H9 (cell line): ENCODE measurements at regions not wholly inside any gene's neighbourhood (a gene's known extent, or its start where the extent isn't known, plus 50 kb on each side); places are given as distances from the start of the nearest gene placed in this dataset.

Experiments
- DNase-seq: peaks from one replicate; pipeline ENCODE4 v3.0.0-alpha.2; 2017
- H2AFZ ChIP-seq: one replicate; pipeline ENCODE4 v1.6.1; 2013; ENCODE audit warnings: mild to moderate bottlenecking, low read length, control low read depth, moderate library complexity
- H2AK5ac ChIP-seq: 2 replicates; pipeline ENCODE4 v1.6.1; 2013; ENCODE audit warnings: low read length, control low read depth, mixed read lengths; ENCODE audit not compliant: insufficient read length
- H2BK120ac ChIP-seq: one replicate; pipeline ENCODE4 v1.6.1; 2013; ENCODE audit warnings: low read depth, mild to moderate bottlenecking, low read length, control low read depth, inconsistent platforms; ENCODE audit not compliant: poor library complexity, severe bottlenecking
- H2BK12ac ChIP-seq: 2 replicates; pipeline ENCODE4 v1.6.1; 2013; ENCODE audit warnings: low read length, control low read depth, mixed read lengths, low read depth; ENCODE audit not compliant: insufficient read length
- H2BK15ac ChIP-seq: 2 replicates; pipeline ENCODE4 v1.6.1; 2013; ENCODE audit warnings: low read depth, low read length, control low read depth
- H2BK20ac ChIP-seq: one replicate; pipeline ENCODE4 v1.6.1; 2013; ENCODE audit warnings: low read depth, mild to moderate bottlenecking, low read length, control low read depth, inconsistent platforms; ENCODE audit not compliant: poor library complexity, severe bottlenecking
- H2BK5ac ChIP-seq: 2 replicates; pipeline ENCODE4 v1.6.1; 2013; ENCODE audit warnings: low read length, control low read depth, mixed read lengths; ENCODE audit not compliant: insufficient read length
- H3K14ac ChIP-seq: 2 replicates; pipeline ENCODE4 v1.6.1; 2013; ENCODE audit warnings: low read length, control low read depth; ENCODE audit not compliant: insufficient read depth
- H3K18ac ChIP-seq: 2 replicates; pipeline ENCODE4 v1.6.1; 2013; ENCODE audit warnings: low read depth, mild to moderate bottlenecking, mixed read lengths, low read length, control low read depth; ENCODE audit not compliant: insufficient read length
- H3K23ac ChIP-seq: 2 replicates; pipeline ENCODE4 v1.6.1; 2013; ENCODE audit warnings: low read length, control low read depth, mixed read lengths, low read depth; ENCODE audit not compliant: insufficient read length
- H3K23me2 ChIP-seq: 2 replicates; pipeline ENCODE4 v1.6.1; 2013; ENCODE audit warnings: low read depth, mild to moderate bottlenecking, mixed read lengths, low read length, control low read depth; ENCODE audit not compliant: insufficient read length, poor library complexity, severe bottlenecking
- H3K27ac ChIP-seq: 2 replicates; pipeline ENCODE4 v1.5.1; 2013; ENCODE audit warnings: low read length, control low read depth, mixed read lengths, low read depth; ENCODE audit not compliant: insufficient read length
- H3K27me3 ChIP-seq: 2 replicates; pipeline ENCODE4 v1.6.1; 2013; ENCODE audit warnings: low read length, control low read depth, inconsistent platforms; ENCODE audit not compliant: insufficient read depth
- H3K4ac ChIP-seq: 2 replicates; pipeline ENCODE4 v1.6.1; 2013; ENCODE audit warnings: low read depth, mild to moderate bottlenecking, control low read depth, inconsistent platforms, low read length, moderate library complexity
- H3K4me1 ChIP-seq: 2 replicates; pipeline ENCODE4 v1.6.1; 2013; ENCODE audit warnings: low read length, control low read depth, inconsistent platforms; ENCODE audit not compliant: insufficient read depth
- H3K4me2 ChIP-seq: 2 replicates; pipeline ENCODE4 v1.6.1; 2013; ENCODE audit warnings: low read length, control low read depth, mixed read lengths; ENCODE audit not compliant: insufficient read length, insufficient read depth
- H3K56ac ChIP-seq: 2 replicates; pipeline ENCODE4 v1.6.1; 2013; ENCODE audit warnings: low read depth, mild to moderate bottlenecking, mixed read lengths, low read length, control low read depth; ENCODE audit not compliant: insufficient read length
- H3K79me1 ChIP-seq: 2 replicates; pipeline ENCODE4 v1.6.1; 2013; ENCODE audit warnings: low read depth, mild to moderate bottlenecking, moderate library complexity, low read length, control low read depth, inconsistent platforms; ENCODE audit not compliant: insufficient read depth, poor library complexity, severe bottlenecking
- H3K79me2 ChIP-seq: 2 replicates; pipeline ENCODE4 v1.6.1; 2013; ENCODE audit warnings: low read length, control low read depth, inconsistent platforms; ENCODE audit not compliant: insufficient read depth
- H3K9ac ChIP-seq: 2 replicates; pipeline ENCODE4 v1.6.1; 2013; ENCODE audit warnings: low read length, control low read depth, mixed read lengths; ENCODE audit not compliant: insufficient read length; ENCODE audit errors: extremely low read depth
- H3K9me3 ChIP-seq: one replicate; pipeline ENCODE4 v1.6.1; 2013; ENCODE audit warnings: low read depth, low read length, inconsistent platforms; ENCODE audit not compliant: control insufficient read depth
- H3T11ph ChIP-seq: one replicate; pipeline ENCODE4 v1.6.1; 2013; ENCODE audit warnings: mild to moderate bottlenecking, low read length, control low read depth, inconsistent platforms
- H4K20me1 ChIP-seq: one replicate; pipeline ENCODE4 v1.6.1; 2013; ENCODE audit not compliant: control insufficient read depth, insufficient read length, insufficient read depth
- H4K5ac ChIP-seq: 2 replicates; pipeline ENCODE4 v1.6.1; 2013; ENCODE audit warnings: low read depth, mild to moderate bottlenecking, mixed read lengths, low read length, control low read depth; ENCODE audit not compliant: insufficient read length
- H4K8ac ChIP-seq: replicated peaks from 2 replicates; pipeline ENCODE4 v1.6.1; 2013; ENCODE audit warnings: low read length, control low read depth, mixed read lengths, low read depth; ENCODE audit not compliant: insufficient read length
- H4K91ac ChIP-seq: 2 replicates; pipeline ENCODE4 v1.6.1; 2013; ENCODE audit warnings: low read depth, mild to moderate bottlenecking, moderate library complexity, mixed read lengths, low read length, control low read depth; ENCODE audit not compliant: insufficient read length
- H3K27ac Mint-ChIP-seq, 3 experiments: 2 replicates in 2 of 3; 3 replicates in 1 of 3; pipeline ENCODE4 v1.8.0; 2020 to 2021; ENCODE audit warnings: mixed read lengths in 3 of 3, mild to moderate bottlenecking in 1 of 3, moderate library complexity in 1 of 3
- H3K27me3 Mint-ChIP-seq: 2 replicates; pipeline ENCODE4 v1.8.0; 2021; ENCODE audit warnings: low read depth, mild to moderate bottlenecking, moderate library complexity, mixed read lengths
- H3K36me3 Mint-ChIP-seq, 3 experiments: 2 replicates in 2 of 3; 3 replicates in 1 of 3; pipeline ENCODE4 v1.8.0; 2020 to 2021; ENCODE audit warnings: low read depth in 3 of 3, mixed read lengths in 3 of 3; ENCODE audit not compliant: insufficient read depth in 1 of 3
- H3K4me1 Mint-ChIP-seq, 2 experiments: 2 replicates each; pipeline ENCODE4 v1.8.0; 2020; ENCODE audit warnings: mixed read lengths in 2 of 2
- H3K4me3 Mint-ChIP-seq, 2 experiments: 2 replicates in 1 of 2; 3 replicates in 1 of 2; pipeline ENCODE4 v1.8.0; 2020 to 2021; ENCODE audit warnings: mild to moderate bottlenecking in 2 of 2, mixed read lengths in 2 of 2, moderate library complexity in 1 of 2
- H3K9me3 Mint-ChIP-seq, 2 experiments: 2 replicates in 1 of 2; 3 replicates in 1 of 2; pipeline ENCODE4 v1.8.0; 2020; ENCODE audit warnings: mild to moderate bottlenecking in 2 of 2, mixed read lengths in 2 of 2, moderate library complexity in 1 of 2
- WGBS: extraction: QIAGEN DNeasy Blood & Tissue Kit; methylation state at CpG from one replicate; pipeline ENCODE4 v1.1.7; 2013; ENCODE audit warnings: missing lambda C conversion rate, low lambda C conversion rate, mixed read lengths; ENCODE audit not compliant: insufficient read length; ENCODE audit errors: extremely low coverage; 5-methylcytosine and 5-hydroxymethylcytosine counted together
- TF ChIP-seq, protein P1 (sequence below): fragments of 200-600 bp; sonication (generic); conservative IDR thresholded peaks from 3 replicates; pipeline ENCODE4 v1.8.0; 2021; ENCODE audit warnings: antibody characterized with exemption, mild to moderate bottlenecking

DNA sequence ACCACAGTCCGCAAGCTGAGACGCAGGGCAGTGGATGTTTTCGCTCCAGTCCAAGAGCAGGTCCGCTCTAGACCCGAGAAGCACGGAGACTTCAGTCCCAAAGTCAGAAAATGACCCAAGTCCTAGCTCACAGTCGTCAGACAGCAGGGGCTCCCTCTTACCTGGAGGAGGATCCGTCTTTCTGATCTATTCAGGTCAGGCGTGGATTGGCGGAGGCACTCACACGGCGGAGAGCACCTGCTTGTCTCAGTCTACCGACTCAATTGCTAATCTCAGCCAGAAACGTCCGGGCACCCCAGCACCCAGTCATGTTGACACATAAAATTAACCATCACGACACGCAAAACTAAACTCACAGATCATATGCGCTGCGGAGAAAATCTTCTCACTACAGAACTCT is 285.3 kb upstream of the CDH4 start:
- no peaks in the 10 kb centered on the region for H3K79me2 ChIP-seq
- DNase-seq = no peak
- H3K27ac Mint-ChIP-seq = no peak overlapping the region
- H3K14ac ChIP-seq = 0 out of 2 replicates have a peak overlapping the region, but pooled peaks have one; percentile 42
- no peak overlapping the region for H2BK120ac ChIP-seq
- H2AK5ac ChIP-seq = no peak overlapping the region
- H3K9me3 ChIP-seq = no peaks in the 10 kb centered on the region
- peaks cover 4 to 11% of the 10 kb centered on the region in 2 experiments; a peak in 3 of 4 replicates for H3K4me1 Mint-ChIP-seq
- WGBS = no CpG with 5 or more reads among the region's 19 CpGs
- no peak overlapping the region for H2AFZ ChIP-seq
- H3K4me2 ChIP-seq = no peak overlapping the region
- H2BK15ac ChIP-seq = no peak overlapping the region
- no peak overlapping the region for H4K5ac ChIP-seq
- no peaks in the 10 kb centered on the region for H3K9me3 Mint-ChIP-seq
- no peak overlapping the region for H3K4me3 Mint-ChIP-seq
- no peaks in the 10 kb centered on the region for H3K79me1 ChIP-seq
- no peaks in the 10 kb centered on the region; the same call in 1 of the 2 replicates for H3K27me3 ChIP-seq
- H2BK12ac ChIP-seq = no peak overlapping the region
- H2BK5ac ChIP-seq = no peak overlapping the region
- H3K36me3 Mint-ChIP-seq = no peaks in the 10 kb centered on the region; a peak in 1 of 7 replicates
- H3K27ac ChIP-seq = no peak overlapping the region
- no peaks in the 10 kb centered on the region for H3K4me1 ChIP-seq
- TF ChIP-seq, protein P1, sequence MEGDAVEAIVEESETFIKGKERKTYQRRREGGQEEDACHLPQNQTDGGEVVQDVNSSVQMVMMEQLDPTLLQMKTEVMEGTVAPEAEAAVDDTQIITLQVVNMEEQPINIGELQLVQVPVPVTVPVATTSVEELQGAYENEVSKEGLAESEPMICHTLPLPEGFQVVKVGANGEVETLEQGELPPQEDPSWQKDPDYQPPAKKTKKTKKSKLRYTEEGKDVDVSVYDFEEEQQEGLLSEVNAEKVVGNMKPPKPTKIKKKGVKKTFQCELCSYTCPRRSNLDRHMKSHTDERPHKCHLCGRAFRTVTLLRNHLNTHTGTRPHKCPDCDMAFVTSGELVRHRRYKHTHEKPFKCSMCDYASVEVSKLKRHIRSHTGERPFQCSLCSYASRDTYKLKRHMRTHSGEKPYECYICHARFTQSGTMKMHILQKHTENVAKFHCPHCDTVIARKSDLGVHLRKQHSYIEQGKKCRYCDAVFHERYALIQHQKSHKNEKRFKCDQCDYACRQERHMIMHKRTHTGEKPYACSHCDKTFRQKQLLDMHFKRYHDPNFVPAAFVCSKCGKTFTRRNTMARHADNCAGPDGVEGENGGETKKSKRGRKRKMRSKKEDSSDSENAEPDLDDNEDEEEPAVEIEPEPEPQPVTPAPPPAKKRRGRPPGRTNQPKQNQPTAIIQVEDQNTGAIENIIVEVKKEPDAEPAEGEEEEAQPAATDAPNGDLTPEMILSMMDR = no peak
- no peak overlapping the region for H3T11ph ChIP-seq
- H3K18ac ChIP-seq = no peak overlapping the region
- peaks cover 41% of the 10 kb centered on the region for H3K27me3 Mint-ChIP-seq
- no peak overlapping the region for H3K56ac ChIP-seq
- H3K4ac ChIP-seq = no peak overlapping the region
- H3K23ac ChIP-seq = no peak overlapping the region
- no peaks in the 10 kb centered on the region for H4K20me1 ChIP-seq
- H4K8ac ChIP-seq = no peak overlapping the region
- no peak overlapping the region for H2BK20ac ChIP-seq
- H3K23me2 ChIP-seq = no peaks in the 10 kb centered on the region
- no peak overlapping the region for H4K91ac ChIP-seq
- no peak overlapping the region for H3K9ac ChIP-seq
